ENCODE measurements at regions not wholly inside any gene's neighbourhood (a gene's known extent, or its start where the extent isn't known, plus 50 kb on each side); places are given as distances from the start of the nearest gene placed in this dataset.

DNA sequence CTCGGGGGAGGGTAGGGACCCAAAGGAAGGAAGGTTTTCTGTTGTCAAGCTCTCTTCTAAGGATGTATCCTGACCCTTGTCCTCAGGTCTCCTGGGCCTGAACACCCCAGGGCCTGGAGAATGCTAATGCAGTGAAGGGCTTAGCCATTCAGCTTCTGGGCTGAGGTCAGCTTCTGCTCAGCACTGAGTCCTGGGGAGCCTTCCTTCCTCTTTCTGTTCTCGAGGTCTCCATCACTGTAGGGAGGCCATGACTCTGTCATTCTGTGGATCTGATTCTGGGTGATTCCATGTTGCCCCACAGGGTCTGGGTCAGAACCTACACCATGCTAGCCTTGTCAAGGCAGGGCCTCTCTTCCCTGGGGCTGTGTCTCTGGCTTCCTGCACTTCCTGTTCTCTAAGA, 712.7 kb downstream of the DHX35 start:
- TF ChIP-seq, protein P1, sequence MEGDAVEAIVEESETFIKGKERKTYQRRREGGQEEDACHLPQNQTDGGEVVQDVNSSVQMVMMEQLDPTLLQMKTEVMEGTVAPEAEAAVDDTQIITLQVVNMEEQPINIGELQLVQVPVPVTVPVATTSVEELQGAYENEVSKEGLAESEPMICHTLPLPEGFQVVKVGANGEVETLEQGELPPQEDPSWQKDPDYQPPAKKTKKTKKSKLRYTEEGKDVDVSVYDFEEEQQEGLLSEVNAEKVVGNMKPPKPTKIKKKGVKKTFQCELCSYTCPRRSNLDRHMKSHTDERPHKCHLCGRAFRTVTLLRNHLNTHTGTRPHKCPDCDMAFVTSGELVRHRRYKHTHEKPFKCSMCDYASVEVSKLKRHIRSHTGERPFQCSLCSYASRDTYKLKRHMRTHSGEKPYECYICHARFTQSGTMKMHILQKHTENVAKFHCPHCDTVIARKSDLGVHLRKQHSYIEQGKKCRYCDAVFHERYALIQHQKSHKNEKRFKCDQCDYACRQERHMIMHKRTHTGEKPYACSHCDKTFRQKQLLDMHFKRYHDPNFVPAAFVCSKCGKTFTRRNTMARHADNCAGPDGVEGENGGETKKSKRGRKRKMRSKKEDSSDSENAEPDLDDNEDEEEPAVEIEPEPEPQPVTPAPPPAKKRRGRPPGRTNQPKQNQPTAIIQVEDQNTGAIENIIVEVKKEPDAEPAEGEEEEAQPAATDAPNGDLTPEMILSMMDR (IDR thresholded peaks at IDR 0.05; ENCODE audit: insufficient read depth, low read length): no peak
- TF ChIP-seq SPI1 (IDR thresholded peaks at IDR 0.05; ENCODE audit: borderline replicate concordance, low read depth) (no peak), REST (IDR thresholded peaks at IDR 0.05; ENCODE audit: insufficient replicate concordance, low read depth) (no peak)
